ENCODE measurements at regions not wholly inside any gene's neighbourhood (a gene's known extent, or its start where the extent isn't known, plus 50 kb on each side); places are given as distances from the start of the nearest gene placed in this dataset.

DNA sequence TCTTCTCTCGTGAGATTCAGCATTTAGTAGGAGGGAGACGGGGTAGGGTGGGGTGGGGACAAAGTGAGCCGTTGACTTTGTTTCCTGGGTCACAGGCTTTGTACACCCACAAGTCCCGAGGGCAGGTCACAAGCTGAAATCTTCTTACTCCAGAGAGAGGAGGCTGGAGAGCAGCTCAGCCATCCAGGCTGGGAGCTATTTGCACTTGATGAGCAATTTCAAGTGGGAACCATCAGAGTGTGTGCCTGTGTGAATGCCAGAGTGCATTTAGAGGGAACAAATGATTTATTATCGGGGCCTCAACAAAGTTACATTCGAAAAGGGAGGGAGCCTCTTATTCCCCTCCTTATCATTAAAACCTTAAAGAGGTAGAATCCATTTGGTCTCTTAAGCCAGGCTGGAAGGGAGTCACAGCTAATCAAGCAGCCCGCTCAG, 155.7 kb upstream of the JARID2 start:
- WGBS, 2 donors: 58 to 71% methylated on average over 7 of the region's 7 CpGs
- Histone ChIP-seq H3K4me3 (no peak overlapping the region), H3K4me1 (no peaks in the 10 kb centered on the region), H3K36me3 (no peaks in the 10 kb centered on the region), H3K9me3 (no peaks in the 10 kb centered on the region), H3K27me3 (no peaks in the 10 kb centered on the region), H3K27ac (no peak overlapping the region)
- no peak for DNase-seq
- intact Hi-C loops (cut with DNase I): no loop called here
- TF ChIP-seq POLR2AphosphoS5 (IDR thresholded peaks at IDR 0.05): no peak
- no peak for TF ChIP-seq CTCF (IDR thresholded peaks at IDR 0.05)
- TF ChIP-seq EP300 (IDR thresholded peaks at IDR 0.05): no peak
- TF ChIP-seq POLR2A (IDR thresholded peaks at IDR 0.05): no peak

DNA sequence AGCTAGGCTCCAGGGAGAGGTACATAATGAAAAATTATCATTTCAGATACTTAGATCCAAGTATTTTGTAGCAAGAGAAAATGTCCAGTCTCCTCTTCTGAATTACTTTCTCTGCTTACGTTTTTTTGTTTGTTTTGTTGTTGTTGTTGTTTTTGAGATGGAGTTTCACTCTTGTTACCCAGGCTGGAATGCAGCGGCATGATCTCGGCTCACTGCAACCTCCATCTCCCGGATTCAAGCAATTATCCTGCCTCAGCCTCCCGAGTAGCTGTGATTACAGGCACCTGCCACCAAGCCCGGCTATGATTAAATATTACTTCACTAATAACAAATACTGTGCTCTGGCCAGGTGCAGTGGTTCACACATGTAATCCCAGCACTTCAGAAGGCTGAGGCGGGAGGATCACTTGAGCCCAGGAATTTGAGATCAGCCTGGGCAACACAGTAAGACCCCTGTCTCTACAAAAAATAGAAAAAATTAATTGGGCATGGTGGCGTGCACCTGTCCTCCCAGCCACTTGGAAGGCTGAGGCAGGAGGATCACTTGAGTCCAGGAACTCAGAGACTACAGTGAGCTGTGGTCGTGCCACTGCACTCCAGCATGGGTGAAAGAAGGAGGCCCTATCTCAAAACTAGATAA, 155.0 kb upstream of the JARID2 start:
- 86 to 90% methylated on average over 9 of the region's 9 CpGs for WGBS, 2 donors
- intact Hi-C loops (cut with DNase I): no loop called here

DNA sequence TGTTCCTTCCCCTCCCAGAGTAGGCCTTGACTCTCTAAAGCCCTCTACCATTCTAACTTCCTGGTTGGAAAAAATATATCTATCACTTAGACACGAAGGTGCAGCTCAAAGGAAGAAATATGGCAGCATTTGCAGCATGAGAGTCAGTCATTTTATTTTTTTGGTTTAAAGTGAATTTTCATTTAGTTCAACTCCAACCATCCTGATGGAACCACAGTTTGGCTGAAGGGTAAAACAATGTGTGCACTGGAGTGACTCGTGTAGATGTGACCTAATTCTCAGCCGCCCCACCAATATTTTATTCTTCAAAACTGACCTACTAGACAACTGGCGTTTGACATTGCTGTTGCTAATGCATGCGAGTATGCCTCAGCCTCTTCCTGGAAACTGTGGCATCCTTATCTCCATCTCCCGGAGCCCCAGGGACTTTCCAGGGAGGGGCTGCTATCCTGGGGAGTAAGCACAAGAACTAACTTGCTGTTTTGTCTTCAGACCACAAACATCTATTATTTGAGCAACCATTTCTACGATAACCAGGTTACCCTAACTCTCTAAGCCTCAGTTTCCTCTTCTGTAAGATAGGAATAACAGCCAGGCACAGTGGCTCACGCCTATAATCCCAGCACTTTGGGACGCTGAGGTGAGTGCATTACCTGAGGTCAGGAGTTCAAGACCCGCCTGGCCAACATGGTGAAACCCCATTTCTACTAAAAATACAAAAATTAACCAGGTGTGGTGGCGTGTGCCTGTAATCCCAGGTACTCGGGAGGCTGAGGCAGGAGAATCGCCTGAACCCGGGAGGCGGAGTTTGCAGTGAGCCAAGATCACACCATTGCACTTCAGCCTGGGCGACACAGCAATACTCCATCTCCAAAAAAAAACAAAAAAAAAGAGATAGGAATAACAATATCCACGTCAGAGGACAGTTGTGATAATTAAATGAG, 148.7 kb upstream of the JARID2 start:
- no peak for DNase-seq
- no peak overlapping the region for H3K4me3 ChIP-seq
- TF ChIP-seq POLR2AphosphoS5 (IDR thresholded peaks at IDR 0.05): no peak
- no peak for TF ChIP-seq POLR2A (IDR thresholded peaks at IDR 0.05)
- TF ChIP-seq EP300 (IDR thresholded peaks at IDR 0.05): no peak
- no peak for TF ChIP-seq CTCF (IDR thresholded peaks at IDR 0.05)
- intact Hi-C loops (cut with DNase I): no loop called here
- H3K27ac ChIP-seq: no peak overlapping the region
- no peaks in the 10 kb centered on the region for H3K36me3 ChIP-seq
- WGBS, 2 donors: 89 to 90% methylated on average over 17 of the region's 17 CpGs
- no peaks in the 10 kb centered on the region for H3K4me1 ChIP-seq
- no peaks in the 10 kb centered on the region for H3K27me3 ChIP-seq
- H3K9me3 ChIP-seq: no peaks in the 10 kb centered on the region

More for the DNA sequence above, 155.0 kb upstream of the JARID2 start:
- DNase-seq: no peak
- H3K9me3 ChIP-seq: no peaks in the 10 kb centered on the region
- H3K4me1 ChIP-seq: no peaks in the 10 kb centered on the region
- H3K36me3 ChIP-seq: no peaks in the 10 kb centered on the region
- no peak overlapping the region for H3K27ac ChIP-seq
- TF ChIP-seq EP300 (IDR thresholded peaks at IDR 0.05) (no peak), POLR2AphosphoS5 (IDR thresholded peaks at IDR 0.05) (no peak), POLR2A (IDR thresholded peaks at IDR 0.05) (no peak), CTCF (IDR thresholded peaks at IDR 0.05) (no peak)
- H3K27me3 ChIP-seq: no peaks in the 10 kb centered on the region
- no peak overlapping the region for H3K4me3 ChIP-seq

DNA sequence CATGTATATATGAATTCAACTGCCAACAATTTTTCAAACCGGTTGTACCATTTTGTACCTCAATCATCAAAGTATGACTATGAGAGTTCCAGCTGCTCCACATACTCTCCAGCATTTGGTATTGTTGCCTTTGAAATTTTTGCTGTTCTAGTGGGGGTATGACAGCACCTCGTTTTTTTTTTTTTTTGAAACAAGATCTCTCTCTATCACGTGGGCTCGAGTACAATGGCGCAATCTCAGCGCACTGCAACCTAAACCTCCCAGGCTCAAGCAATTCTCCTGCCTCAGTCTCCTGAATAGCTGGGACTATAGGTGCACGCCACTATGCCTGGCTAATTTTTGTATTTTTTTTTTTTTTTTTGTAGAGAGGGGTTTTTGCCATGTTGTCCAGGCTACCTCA, 144.7 kb upstream of the JARID2 start:
- Histone ChIP-seq H3K9me3 (peaks cover 0 to 5% (median 0%) of the 10 kb centered on the region in 4 donors), H3K4me3 (no peak overlapping the region), H3K27me3 (no peaks in the 10 kb centered on the region), H3K36me3 (no peaks in the 10 kb centered on the region), H3K27ac (no peak overlapping the region), H3K4me1 (no peaks in the 10 kb centered on the region)
- 94 to 97% methylated on average over 7 of the region's 7 CpGs for WGBS, 2 donors
- no peak for TF ChIP-seq POLR2A (IDR thresholded peaks at IDR 0.05)
- no peak for TF ChIP-seq EP300 (IDR thresholded peaks at IDR 0.05)
- DNase-seq: no peak
- intact Hi-C loops (cut with DNase I): no loop called here

DNA sequence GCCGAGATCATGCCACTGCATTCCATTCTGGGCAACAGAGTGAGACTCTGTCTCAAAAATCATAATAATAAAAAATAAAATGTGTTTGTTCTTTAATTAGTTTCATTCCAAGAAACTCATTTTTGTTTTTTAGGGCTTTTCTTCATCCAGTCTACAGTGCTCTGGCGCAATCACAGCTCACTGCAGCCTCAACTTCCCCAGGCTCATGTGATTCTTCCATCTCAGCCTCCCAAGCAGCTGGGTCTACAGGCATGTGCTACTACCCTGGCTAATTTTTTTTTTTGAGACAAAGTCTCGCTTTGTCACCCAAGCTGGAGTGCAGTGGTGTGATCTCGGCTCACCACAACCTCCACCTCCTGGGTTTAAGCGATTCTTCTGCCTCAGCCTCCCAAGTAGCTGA, 143.6 kb upstream of the JARID2 start:
- no peak for DNase-seq
- H3K4me1 ChIP-seq: no peaks in the 10 kb centered on the region
- H3K4me3 ChIP-seq: no peak overlapping the region
- H3K9me3 ChIP-seq: peaks cover 0 to 7% (median 0%) of the 10 kb centered on the region in 4 donors
- no peaks in the 10 kb centered on the region for H3K27me3 ChIP-seq
- no peak for TF ChIP-seq POLR2A (IDR thresholded peaks at IDR 0.05)
- no peak for TF ChIP-seq POLR2AphosphoS5 (IDR thresholded peaks at IDR 0.05)
- TF ChIP-seq EP300 (IDR thresholded peaks at IDR 0.05): no peak
- no peak for TF ChIP-seq CTCF (IDR thresholded peaks at IDR 0.05)
- H3K27ac ChIP-seq: no peak overlapping the region
- WGBS, 2 donors: 95 to 96% methylated on average over 5 of the region's 5 CpGs
- intact Hi-C loops (cut with DNase I): no loop called here
- H3K36me3 ChIP-seq: no peaks in the 10 kb centered on the region

All from sigmoid colon (tissue), 6 donors.